K562 (cell line): ENCODE measurements at regions not wholly inside any gene's neighbourhood (a gene's known extent, or its start where the extent isn't known, plus 50 kb on each side); places are given as distances from the start of the nearest gene placed in this dataset.
"Not testable (repeated sequence)": the region's sequence is repeated elsewhere in the genome, so short reads cannot be mapped to it uniquely, and the experiment has no call there.

Source experiments
- ATAC-seq: fragments of 200-7000 bp; cut with Tn5 transposase; 3 replicates; pipeline ENCODE4 v1.9.1; 2020; ENCODE audit warnings: moderate library complexity
- BruUV-seq: library from RNA; stranded (reverse); fragments of 400-500 nt; replicated peaks from 2 replicates; lab custom pipeline; 2021; lab: Mats Ljungman, UMichigan
- CTCF ChIA-PET: fragments of 300-600 bp; formaldehyde crosslinking; extraction: SDS; loops from one replicate; lab custom pipeline; 2021; ENCODE audit warnings: low intra/inter-chr PET ratio; lab: Yijun Ruan, JAX
- POLR2A ChIA-PET: fragments of 300-600, 350-650 bp; sonication (Branson Sonifier 250); formaldehyde crosslinking; extraction: SDS; loops from one replicate; lab custom pipeline; 2021; ENCODE audit warnings: antibody characterized with exemption, inconsistent platforms; lab: Yijun Ruan, JAX
- DNase-seq, 4 experiments: peaks; one replicate each; pipeline versions ENCODE4 v3.0.0 to v3.0.0-alpha.2; 2011 to 2018; ENCODE audit warnings: low spot score in 3 of 4, mixed read lengths in 3 of 4; ENCODE audit errors: extremely low read depth in 1 of 4
- FAIRE-seq: peaks from 2 replicates; lab custom pipeline; 2011; peaks lifted over from hg19 to GRCh38; lab: Jason Lieb, UNC
- H2AFZ ChIP-seq: 2 replicates; pipeline ENCODE4 v1.6.0; 2011; ENCODE audit warnings: low read depth, low read length, control low read depth, inconsistent platforms
- H3K27ac ChIP-seq: fragments of 200-600 bp; 3 replicates; pipeline ENCODE4 v1.8.0; 2011; ENCODE audit warnings: low read depth, mild to moderate bottlenecking, control low read depth, inconsistent platforms, low read length, moderate library complexity, mixed read lengths; ENCODE audit errors: extremely low read depth
- H3K27me3 ChIP-seq, 2 experiments: fragments of 300-600 bp in 1 of 2; 2 replicates in 1 of 2; 3 replicates in 1 of 2; pipeline versions ENCODE4 v1.6.0 to v1.8.0; 2011; ENCODE audit warnings: inconsistent platforms in 2 of 2, low read length in 2 of 2, mild to moderate bottlenecking in 1 of 2, mixed read lengths in 1 of 2, moderate library complexity in 1 of 2; ENCODE audit not compliant: control insufficient read depth in 2 of 2, insufficient read depth in 2 of 2
- H3K36me3 ChIP-seq: fragments of 300-600 bp; 3 replicates; pipeline ENCODE4 v1.8.0; 2011; ENCODE audit warnings: mild to moderate bottlenecking, low read length, inconsistent platforms; ENCODE audit not compliant: control insufficient read depth, insufficient read depth
- H3K4me1 ChIP-seq, 2 experiments: fragments of 200-600 bp in 1 of 2; replicated peaks in 1 of 2; 2 replicates in 1 of 2; 3 replicates in 1 of 2; pipeline versions ENCODE4 v1.5.1 to v1.8.0; 2011; ENCODE audit warnings: inconsistent platforms in 2 of 2, low read length in 2 of 2, mild to moderate bottlenecking in 1 of 2, mixed read lengths in 1 of 2, moderate library complexity in 1 of 2; ENCODE audit not compliant: control insufficient read depth in 2 of 2, insufficient read depth in 2 of 2
- H3K4me2 ChIP-seq: 2 replicates; pipeline ENCODE4 v1.6.1; 2011; ENCODE audit warnings: low read length, control low read depth, inconsistent platforms, mixed read lengths; ENCODE audit not compliant: insufficient read depth
- H3K4me3 ChIP-seq: fragments of 200-600 bp; sonication (generic), shearing (Covaris generic); 2 replicates; pipeline ENCODE4 v1.5.1; 2016; ENCODE audit warnings: control low read depth, inconsistent platforms
- H3K79me2 ChIP-seq: fragments of 200-600 bp; 3 replicates; pipeline ENCODE4 v1.8.0; 2011; ENCODE audit warnings: low read length, inconsistent platforms; ENCODE audit not compliant: control insufficient read depth, insufficient read depth
- H3K9ac ChIP-seq, 2 experiments: 2 replicates each; pipeline versions ENCODE4 v1.6.0 to v1.6.1; 2011; ENCODE audit warnings: low read depth in 2 of 2, low read length in 2 of 2, control low read depth in 1 of 2, inconsistent platforms in 1 of 2, mild to moderate bottlenecking in 1 of 2, mixed read lengths in 1 of 2; ENCODE audit not compliant: insufficient read depth in 1 of 2
- H3K9me1 ChIP-seq: one replicate; pipeline ENCODE4 v1.6.0; 2011; ENCODE audit warnings: inconsistent platforms, mild to moderate bottlenecking, low read length, moderate library complexity; ENCODE audit not compliant: control insufficient read depth, insufficient read depth
- H3K9me3 ChIP-seq: replicated peaks from 2 replicates; pipeline ENCODE4 v1.5.1; 2011; ENCODE audit warnings: low read depth, low read length, inconsistent platforms; ENCODE audit not compliant: control insufficient read depth, insufficient read depth
- H4K20me1 ChIP-seq: replicated peaks from 2 replicates; pipeline ENCODE4 v1.6.1; 2011; ENCODE audit warnings: low read length, inconsistent platforms, mixed read lengths; ENCODE audit not compliant: control insufficient read depth, insufficient read depth
- HEY1 ChIP-seq: fragments of 250-450 bp; sonication (Bioruptor Pico); IDR thresholded peaks from 2 replicates; pipeline ENCODE4 v1.5.0; 2020; ENCODE audit warnings: mild to moderate bottlenecking, moderate library complexity, borderline replicate concordance
- NONO ChIP-seq, 2 experiments: fragments of 200-400 bp in 1 of 2; fragments of 450-650 bp in 1 of 2; formaldehyde crosslinking in 1 of 2; IDR thresholded peaks; 2 replicates each; pipeline ENCODE4 v1.6.1; 2017; ENCODE audit warnings: low read depth in 2 of 2, mild to moderate bottlenecking in 2 of 2, moderate library complexity in 2 of 2, low read length in 1 of 2
- SRF ChIP-seq, 2 experiments: fragments of 250-450, 450-650 bp in 1 of 2; sonication (Bioruptor Pico) in 1 of 2; sonication (generic) in 1 of 2; formaldehyde crosslinking; IDR thresholded peaks; 2 replicates each; pipeline versions ENCODE4 v1.5.0 to v1.5.1; 2020 to 2022; ENCODE audit warnings: mild to moderate bottlenecking in 1 of 2, missing genetic modification reagents in 1 of 2
- ZZZ3 ChIP-seq: fragments of 450-650 bp; IDR thresholded peaks from 2 replicates; pipeline ENCODE4 v1.6.1; 2016; ENCODE audit warnings: antibody characterized with exemption, mild to moderate bottlenecking, moderate library complexity
- WGBS: fragments of 100-300 bp; shearing (Covaris generic); methylation state at CpG from one replicate; pipeline ENCODE4 v1.1.6; 2016; ENCODE audit warnings: low coverage, mixed read lengths; ENCODE audit not compliant: insufficient coverage; ENCODE audit errors: missing lambda C conversion rate; 5-methylcytosine and 5-hydroxymethylcytosine counted together
- in situ Hi-C: fragments of 300-500 bp; cut with MboI; formaldehyde crosslinking; loops from 4 replicates; pipeline ENCODE4 v1.15.0; 2018; ENCODE audit warnings: inconsistent platforms, mixed read lengths
- intact Hi-C: fragments of 100-400 bp; cut with micrococcal nuclease; formaldehyde crosslinking; loops from 2 replicates; pipeline ENCODE4 v1.14.2; 2022

DNA sequence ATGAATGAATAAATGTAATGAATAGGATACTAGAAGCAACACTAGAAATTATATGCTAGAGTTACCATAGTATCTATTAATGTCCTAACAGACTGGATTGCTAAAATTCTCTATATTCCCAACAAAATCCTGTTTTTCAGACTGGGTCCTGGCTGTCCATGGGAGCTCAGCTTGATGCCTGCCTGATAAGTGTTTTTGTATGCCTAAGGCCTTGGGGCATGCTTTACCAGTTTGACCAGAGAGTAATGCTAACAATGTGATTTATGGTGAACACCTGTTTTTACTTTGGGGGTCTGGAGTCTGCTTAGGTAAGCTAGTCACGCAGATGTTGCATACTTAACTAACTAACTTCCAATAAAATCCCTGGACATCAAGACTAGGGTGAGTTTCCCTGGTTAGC lies 318.8 kb upstream of the DEPDC1 start:
- H3K4me3 ChIP-seq, result no peak overlapping the region
- no peaks in the 10 kb centered on the region for H3K79me2 ChIP-seq
- ChIA-PET CTCF (no interaction called here), POLR2A (no interaction called here)
- DNase-seq (no peak), ATAC-seq (no peak), FAIRE-seq (no peak)
- H4K20me1 ChIP-seq, result no peaks in the 10 kb centered on the region
- no TSS peak for BruUV-seq
- H2AFZ ChIP-seq, result no peak overlapping the region
- in situ Hi-C loops, result no loop called here
- H3K9me1 ChIP-seq, result no peaks in the 10 kb centered on the region
- H3K4me2 ChIP-seq, result no peak overlapping the region
- no peaks in the 10 kb centered on the region for H3K36me3 ChIP-seq
- no peak overlapping the region for H3K9ac ChIP-seq
- no peaks in the 10 kb centered on the region for H3K4me1 ChIP-seq
- WGBS, result 0% methylated on average over 1 of the region's 1 CpG
- H3K27ac ChIP-seq, result no peak overlapping the region
- no peak for TF ChIP-seq ZZZ3
- no peak for TF ChIP-seq NONO (IDR thresholded peaks at IDR 0.05; ENCODE audit: low read depth in 2 of 2, low read length in 1 of 2)
- no peak for TF ChIP-seq SRF (CRISPR knock-in tag; IDR thresholded peaks at IDR 0.05)
- no peak for TF ChIP-seq HEY1 (CRISPR knock-in tag)
- no peaks in the 10 kb centered on the region for H3K9me3 ChIP-seq
- H3K27me3 ChIP-seq, result no peaks in the 10 kb centered on the region
- intact Hi-C loops, result no loop called here

DNA sequence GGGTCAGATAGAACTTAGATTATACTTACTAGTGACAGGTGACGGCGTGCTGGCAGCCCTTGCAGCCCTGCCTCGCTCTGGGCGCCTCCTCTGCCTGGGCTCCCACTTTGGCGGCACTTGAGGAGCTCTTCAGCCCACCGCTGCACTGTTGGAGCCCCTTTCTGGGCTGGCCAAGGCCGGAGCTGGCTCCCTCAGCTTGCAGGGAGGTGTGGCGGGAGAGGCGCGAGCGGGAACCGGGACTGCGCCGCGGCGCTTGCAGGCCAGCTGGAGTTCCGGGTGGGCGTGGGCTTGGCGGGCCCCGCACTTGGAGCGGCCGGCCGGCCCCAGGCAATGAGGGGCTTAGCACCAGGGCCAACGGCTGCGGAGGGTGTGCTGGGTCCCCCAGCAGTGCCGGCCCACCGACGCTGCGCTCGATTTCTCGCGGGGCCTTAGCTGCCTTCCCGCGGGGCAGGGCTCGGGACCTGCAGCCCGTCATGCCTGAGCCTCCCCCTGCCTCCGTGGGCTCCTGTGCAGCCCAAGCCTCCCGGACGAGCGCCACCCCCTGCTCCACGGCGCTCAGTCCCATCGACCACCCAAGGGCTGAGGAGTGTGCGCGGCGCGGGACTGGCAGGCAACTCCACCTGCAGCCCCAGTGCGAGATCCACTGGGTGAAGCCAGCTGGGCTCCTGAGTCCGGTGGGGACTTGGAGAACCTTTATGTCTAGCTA lies 320.8 kb upstream of the DEPDC1 start:
- H3K36me3 ChIP-seq, DNase-seq, H3K4me2 ChIP-seq, POLR2A ChIA-PET, H3K4me3 ChIP-seq, FAIRE-seq, in situ Hi-C loops, H3K27ac ChIP-seq, H3K4me1 ChIP-seq, H3K9ac ChIP-seq, BruUV-seq, H3K9me1 ChIP-seq, H3K79me2 ChIP-seq, H3K9me3 ChIP-seq, CTCF ChIA-PET, H2AFZ ChIP-seq, H3K27me3 ChIP-seq, intact Hi-C loops, H4K20me1 ChIP-seq, ATAC-seq: not testable (repeated sequence)
- 2% methylated on average over 39 of the region's 49 CpGs for WGBS
